Stimulated activated CD4-positive, alpha-beta T cell treated with anti-CD3 and anti-CD28 coated beads, Interleukin-4, amount 100 ng/mL, for 48 hours (primary cell): ENCODE measurements at regions not wholly inside any gene's neighbourhood (a gene's known extent, or its start where the extent isn't known, plus 50 kb on each side); places are given as distances from the start of the nearest gene placed in this dataset.
"Not testable (repeated sequence)": the region's sequence is repeated elsewhere in the genome, so short reads cannot be mapped to it uniquely, and the experiment has no call there.

Experiments
- DNase-seq, 2 donors: peaks; one replicate each; pipeline ENCODE4 v3.0.0-alpha.2; 2020; ENCODE audit warnings: low read depth in 2 of 2

DNA sequence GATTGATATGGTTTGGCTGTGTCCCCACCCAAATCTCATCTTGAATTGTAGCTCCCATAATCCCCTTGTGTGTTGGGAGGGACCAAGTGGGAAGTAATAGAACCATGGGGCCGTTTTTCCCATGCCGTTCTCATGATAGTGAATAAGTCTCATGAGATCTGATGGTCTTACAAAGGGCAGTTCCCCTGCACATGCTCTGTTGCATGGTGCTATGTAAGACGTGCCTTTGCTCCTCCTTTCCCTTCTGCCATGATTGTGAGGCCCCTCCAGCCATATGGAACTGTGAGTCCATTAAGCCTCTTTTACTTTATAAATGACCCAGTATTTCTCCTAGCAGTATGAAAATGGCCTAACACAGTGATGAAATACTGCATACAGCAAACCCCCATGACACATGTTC, 84.8 kb upstream of the SELENOP start:
- no peak for DNase-seq

DNA sequence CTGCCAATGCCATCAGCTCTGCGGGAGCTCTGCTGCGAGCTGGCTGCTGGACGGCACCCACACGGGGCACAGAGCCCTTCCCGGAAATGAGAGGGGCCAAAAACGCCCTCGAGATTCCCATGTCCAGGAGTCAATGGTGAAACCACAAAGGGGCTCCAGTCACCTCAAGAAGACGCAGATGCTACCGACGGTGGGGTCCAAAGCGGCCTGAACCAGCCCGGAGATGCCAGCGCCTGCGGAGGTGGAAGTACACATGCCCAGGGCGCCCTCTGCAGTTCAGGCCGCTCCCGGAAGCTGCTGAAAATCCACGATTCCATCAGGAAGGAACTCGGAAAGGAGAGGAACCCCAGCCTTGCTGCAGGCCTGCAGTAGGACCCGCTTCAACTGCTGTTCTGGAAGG, 82.4 kb upstream of the SELENOP start:
- no peak for DNase-seq

DNA sequence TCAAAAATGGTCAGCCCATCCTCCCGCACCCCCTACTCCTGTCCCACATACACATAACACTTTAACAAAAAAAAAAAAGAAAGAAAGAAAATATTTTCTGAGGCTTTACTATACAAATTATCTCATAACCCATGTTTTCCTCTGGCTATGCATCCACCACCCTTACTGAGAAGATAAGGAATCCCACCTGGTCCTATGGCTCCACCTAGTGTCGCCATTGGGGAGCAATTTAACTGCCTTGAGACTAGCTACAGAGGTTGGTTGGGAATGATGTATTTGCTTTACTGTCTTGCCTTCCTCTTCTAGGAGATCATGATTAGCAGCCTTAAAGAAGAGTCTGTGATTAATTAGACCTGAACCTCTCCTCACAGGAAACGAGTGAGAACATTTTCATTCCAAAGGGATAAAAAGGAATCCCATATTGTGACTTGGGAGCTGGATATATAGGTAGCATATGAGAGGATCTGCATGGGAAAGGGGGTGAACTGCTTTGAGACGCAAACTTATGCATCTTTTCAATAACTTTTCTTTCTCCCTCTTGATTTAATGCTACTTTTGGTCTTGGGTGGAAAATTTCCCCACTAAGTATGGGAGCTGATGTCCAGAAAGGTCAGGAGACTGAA, 77.7 kb upstream of the SELENOP start:
- DNase-seq: peak; percentile 54 to 62

DNA sequence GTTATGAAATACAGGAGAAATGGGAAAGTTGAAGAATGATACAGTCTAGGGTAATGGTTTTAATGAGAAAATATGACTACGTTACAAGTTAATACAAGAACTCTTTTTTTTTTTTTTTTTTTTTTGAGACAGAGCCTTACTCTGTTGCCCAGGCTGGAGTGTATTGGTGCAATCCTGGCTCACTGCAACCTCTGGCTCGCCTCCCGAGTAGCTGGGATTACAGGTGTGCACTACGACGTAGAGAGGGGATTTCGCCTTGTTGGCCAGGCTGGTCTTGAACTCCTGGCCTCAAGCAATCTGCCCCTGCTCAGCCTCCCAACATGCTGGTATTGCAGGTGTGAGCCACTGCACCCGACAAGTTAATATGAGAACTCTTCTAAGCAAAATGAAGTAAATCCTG, 77.1 kb upstream of the SELENOP start:
- no peak for DNase-seq

DNA sequence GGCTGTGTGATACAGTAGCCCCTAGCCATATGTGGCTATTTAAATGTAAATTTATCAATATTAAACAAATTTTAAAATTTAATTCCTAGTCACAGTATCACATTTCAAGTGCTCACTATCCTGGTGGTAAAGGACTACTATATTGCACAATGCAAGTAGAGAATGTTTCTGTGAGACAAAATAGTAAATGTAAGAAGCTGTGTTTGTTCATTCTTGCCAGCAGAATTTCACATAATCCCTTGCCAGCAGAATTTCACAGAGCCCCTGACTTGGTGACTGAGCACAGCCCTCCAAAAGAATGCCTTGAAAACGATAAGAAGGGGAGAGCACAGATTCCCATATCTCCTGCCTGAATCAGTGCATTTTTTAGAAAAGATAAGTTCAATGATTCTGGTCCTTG, 75.9 kb upstream of the SELENOP start:
- DNase-seq: no peak

DNA sequence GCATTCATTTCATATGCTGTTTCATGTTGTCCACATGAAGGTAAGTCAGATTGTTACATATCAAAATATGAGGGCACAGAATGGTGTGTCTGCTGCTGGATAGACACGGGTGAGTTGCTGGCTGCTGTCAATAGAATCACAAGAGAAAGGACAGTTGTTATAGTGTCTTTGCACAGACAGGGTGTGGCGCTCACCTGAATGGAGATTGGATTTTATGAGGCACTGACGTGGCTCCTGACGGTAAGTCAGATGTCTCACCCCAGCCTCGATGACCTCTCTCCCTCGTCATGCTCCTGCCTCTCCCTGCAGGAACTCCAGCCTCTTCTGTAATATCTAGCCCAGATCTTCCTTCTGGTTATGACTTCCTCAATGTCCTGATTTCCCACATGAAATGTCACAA, 75.4 kb upstream of the SELENOP start:
- DNase-seq: no peak

DNA sequence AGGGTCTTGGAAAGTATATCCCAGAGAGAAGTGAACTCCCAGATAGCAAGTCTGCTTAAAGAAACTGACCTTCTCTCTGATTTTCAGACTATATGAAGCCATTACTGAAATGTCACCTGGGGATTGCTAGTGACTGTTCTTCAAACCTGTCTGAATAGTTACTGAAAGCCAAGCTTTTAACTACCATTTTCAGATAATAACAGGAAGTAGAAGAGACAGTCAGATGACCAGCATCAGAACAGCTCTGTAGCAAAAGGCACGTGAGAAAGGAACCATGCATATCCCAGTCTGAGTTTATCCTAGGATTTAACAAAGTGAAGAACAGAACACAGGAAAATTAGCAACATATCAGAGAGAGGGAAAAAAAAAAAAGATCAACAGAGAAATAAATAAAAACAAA, 74.9 kb upstream of the SELENOP start:
- DNase-seq: no peak

DNA sequence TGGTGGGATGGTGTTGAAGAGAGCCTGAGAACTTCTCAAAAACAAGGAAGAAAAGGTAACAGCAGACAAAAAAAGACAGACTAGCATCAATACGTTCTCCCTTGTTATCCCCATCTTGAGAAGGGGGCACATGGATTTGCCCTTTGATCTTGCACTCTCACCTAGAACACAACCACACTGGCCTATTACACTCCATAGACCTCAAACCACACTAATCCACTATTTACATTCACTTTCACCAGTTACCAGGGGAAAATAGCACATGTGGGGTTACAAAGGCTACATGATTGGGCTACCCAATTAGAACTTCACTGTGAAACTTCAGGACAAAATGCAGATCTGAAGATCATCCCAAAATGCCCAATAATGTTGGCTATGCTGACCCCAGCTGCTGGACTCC, 72.6 kb upstream of the SELENOP start:
- no peak for DNase-seq

DNA sequence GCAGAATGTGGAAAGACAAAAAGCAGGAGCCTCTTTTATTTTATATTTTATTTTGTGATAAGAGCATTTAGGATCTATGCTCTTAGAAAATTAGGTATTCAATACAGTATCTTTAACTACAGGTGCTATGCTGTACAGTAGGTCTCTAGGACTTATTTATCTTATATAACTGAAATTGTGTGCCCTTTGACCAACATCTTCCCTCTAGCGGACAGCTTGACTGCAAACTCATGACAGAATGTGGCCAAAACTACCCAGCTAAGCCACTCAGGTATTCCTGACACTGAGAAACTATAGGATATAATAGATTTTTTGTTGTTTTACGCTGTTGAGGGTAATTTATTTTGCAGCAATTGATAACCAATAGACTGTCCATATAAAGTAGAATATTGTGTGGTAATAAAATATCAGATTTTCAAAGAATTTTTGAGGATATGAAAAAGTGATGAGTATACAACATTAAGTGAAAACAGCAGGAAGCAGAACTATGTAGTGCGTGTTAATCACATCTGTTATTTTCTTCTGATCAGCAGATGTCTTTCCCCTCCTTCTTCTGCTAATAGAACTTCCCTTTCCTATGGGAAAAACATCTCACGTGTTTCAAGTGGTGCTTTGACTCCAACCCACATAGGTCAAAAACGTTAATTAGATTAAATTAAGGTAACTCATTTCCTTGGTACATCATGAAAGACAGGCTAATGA, 69.9 kb upstream of the SELENOP start:
- DNase-seq: no peak

DNA sequence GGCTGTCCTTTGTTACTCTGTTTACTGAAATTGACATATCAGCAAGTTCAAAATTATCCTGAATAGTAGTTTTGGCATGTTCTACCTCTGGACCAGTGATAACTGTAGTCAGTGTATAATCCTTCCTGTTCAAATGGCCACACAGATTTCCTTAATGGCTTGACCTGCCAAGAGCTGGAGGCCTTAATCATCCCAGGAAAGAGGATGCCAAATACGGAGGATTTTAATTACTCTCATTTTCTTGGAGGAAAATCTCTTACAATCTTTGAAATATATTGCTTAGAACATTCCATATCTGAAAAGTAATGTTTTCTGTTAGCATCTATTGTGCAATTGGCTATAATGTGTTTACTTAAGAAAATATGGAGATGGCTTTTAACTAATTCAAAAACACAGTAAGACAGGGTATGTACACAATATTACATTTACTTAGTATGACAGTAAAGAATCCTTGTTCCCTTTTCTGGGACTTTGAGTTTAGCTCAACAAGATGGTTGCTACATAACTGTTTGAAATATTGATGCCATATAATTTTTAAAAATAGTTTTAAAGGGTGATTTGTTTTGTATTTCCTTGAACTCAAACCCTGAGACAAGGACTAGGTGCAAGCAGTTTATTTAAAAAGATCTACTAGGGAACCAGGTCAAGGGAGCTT, 68.9 kb upstream of the SELENOP start:
- DNase-seq: no peak

DNA sequence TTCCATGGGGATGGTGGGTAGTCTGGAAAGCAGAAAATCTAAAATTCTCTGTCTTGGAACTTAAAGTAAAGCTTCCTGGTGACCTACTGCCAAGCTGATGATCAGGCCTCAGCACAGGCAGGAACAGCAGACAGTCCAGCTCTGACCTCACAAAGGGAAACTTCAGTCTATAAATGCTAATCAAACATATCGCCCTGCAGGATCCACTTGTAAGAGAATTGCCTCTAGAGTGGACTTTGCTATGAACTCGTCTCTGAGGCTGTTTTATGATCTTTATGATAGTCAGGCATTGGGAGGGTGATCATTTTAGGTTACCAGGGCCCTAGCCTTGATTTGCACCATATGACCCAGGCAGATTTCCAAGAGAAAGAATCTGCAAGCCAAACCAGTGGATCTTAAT, 67.6 kb upstream of the SELENOP start:
- no peak for DNase-seq

DNA sequence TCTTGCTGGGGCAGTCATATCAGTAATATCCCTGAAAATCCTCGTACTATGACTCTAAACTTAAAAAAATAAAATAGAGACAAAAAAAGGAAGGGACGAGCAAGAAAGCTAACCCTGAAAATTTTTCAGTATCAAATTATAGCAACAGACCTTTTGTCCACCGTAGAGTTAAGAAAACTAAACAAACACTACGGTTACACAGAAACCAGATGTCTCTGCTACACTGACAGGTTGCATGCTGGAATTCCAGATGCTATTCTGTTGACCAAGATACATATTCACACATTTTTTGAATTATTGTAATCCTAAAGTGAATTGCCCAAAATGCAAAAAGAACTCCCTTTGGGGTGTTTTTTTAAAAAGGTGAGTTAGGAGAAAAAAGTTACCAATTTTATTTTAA, 66.9 kb upstream of the SELENOP start:
- no peak for DNase-seq

DNA sequence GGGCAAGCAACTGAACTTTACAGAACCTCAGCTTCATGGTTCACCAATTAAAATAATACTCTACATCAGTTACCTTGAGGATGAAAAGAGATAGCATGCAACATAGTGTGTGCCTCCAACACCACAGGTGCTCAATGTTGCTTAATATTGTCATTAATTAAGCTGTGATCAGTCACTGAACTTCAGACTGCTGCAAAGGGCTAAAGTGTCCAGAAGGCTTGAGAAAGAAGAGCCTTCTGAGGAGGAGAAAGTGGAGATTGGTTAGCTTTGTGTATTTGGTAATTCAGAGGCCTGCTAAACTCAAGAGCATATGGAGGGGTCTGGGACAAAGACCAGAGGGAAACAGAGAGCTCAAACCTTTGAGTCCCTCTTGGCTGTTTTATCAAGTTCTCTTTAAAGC, 66.3 kb upstream of the SELENOP start:
- DNase-seq: no peak

DNA sequence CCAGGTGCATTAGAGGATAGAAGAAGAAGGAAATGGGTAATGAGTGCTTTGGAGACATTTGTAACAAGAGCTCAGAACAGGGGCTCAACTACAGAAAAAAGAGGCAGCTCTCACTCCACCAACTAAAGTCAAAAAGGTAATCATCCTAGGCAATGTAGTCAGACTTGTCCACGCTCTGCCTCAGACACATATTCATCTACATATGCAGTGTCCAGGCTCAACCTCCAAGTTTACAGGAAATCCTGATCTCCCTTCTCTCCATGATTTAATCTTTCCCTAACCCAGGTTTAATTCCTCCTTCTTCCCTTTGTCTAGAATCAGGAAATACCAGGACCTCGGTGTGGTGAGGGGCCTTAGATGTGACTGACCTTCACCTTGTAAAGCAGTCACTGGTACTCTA, 65.7 kb upstream of the SELENOP start:
- DNase-seq: no peak

DNA sequence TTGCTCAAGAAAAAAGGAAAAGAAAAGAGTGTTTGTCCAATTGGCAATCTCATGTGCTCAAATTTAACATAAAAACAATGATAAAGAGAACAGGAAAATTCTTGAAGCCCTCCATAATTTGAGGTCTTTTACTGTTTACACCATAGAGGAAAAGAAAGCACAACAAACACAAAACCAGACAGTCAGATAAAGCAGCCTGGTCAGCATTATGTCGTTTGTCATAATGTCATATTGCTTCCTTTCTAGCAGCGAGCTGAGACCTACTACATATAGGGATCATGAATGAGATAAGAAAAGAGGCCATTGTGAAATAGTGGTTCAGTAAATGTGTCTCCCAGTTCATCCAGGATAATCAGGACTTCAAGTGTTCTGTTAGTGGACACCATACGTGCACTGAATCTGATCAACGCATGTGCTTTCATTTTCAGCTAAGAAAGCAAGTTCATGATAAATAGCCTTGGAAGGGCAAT, 64.7 kb upstream of the SELENOP start:
- DNase-seq: no peak

DNA sequence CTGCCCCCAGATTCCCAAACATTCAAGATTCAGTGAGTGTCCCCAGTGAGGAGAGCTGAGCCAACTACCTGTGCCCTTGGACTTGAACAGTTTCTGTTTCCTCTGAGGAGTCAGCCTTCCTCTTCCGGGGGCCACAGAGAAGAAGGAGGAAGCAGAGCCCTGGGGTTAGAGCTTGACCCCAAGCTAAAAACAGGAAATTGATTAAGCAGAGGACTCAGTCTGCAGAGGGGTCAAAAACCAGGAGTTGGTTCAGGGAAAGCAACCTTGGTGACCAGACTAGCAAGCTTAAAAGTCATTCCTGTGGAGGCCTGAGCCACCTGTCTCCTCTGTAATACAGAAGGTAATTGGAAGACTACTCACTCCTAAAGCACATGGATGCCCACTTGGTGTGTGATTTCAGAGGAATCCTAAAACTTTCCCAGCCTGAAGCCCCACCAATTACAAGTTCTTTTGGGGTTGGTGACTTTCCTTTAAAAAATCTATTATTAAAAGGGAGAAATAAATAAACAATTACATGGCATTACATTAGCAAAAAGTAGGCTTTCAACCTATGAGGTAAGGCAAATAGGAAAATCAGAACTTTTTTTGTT, 64.2 kb upstream of the SELENOP start:
- no peak for DNase-seq

DNA sequence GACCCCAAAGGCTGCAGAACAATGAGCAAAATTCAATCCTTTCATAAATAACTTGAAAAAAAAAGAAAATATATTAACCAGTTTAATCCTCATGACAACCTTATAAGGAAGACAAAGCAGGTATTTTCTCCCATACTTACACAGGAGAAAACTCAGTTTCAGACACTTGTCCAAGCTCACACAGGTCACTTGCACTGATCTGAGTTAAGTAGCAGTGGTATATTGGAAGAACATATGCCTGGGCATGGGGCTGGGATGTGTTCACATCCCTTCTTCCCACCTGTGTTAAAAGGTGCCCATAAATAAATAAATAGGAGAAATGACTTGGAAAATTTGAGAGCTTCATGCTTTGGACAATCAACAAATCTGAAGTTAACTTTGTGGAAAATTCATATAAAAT, 63.5 kb upstream of the SELENOP start:
- DNase-seq: no peak

DNA sequence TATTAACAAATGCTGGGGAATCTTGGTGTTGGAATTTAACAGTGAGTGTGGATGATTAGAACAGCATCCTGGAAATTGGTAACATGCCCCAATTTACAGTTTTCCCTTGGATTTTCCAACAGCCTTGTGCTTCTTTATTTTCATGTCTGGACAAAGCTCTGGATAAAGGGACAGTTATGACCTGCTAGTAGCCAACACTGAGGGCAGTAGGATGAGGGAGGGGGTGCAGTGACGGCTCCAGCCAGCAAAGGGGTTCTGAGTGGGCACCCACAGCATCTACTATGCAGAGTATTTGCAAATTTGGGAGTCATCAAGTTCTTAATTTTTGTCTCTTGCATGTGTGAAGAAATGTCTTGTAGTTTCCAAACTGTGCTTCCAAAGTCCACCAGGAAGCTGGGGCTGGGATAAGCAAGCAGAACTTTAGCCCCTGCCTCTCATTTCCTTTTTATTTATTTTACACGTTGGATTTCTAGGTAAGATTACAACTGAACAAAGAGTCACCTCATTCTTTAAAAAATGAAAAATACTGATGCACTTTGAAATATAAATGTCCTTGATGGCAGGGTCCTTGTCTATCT, 63.0 kb upstream of the SELENOP start:
- no peak for DNase-seq

DNA sequence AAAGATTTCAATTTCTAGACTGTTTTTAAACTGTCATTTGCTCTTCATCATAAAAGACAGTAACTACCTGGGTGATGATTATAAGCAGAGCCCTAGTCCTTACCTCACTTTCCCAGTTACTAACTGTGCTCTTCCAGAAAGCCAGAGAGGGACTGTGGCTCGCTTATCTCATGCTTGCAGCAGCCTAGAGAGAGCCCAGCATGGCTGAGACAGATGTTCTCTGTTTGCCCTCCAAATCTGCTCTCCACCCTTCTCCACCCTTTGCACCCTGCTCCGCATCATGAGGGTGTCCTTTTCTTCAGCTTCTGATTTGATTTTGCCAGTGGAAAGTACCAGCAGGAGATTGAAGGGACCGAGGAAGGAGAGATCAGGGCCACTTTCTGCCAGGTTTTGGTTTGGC, 61.2 kb upstream of the SELENOP start:
- no peak for DNase-seq

DNA sequence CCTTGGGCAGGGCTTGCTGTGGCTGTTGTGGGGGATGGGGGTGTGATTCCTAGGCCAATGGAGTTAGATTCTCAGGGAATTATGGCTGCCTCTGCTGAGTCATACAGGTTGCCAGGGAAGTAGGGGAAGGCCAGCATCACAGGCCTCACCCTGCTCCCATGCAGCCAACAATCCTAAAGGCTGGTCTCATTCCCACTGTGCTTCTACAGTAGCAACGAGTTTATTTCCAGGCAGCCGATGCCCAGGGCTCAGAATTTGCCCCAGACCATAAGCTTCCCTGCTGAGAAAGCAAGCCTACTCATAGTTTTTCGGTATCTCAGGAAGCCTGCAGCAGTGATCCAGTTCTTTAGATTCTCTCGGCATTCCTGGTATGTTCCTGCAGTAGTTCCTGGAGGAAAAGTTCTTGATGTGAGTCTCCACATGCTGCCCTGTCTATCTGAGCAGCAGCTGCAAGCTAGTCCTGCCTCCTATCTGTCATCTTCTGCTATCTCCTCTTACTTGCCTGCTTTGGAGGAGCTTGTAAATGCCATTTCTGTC, 59.3 kb upstream of the SELENOP start:
- DNase-seq: no peak

DNA sequence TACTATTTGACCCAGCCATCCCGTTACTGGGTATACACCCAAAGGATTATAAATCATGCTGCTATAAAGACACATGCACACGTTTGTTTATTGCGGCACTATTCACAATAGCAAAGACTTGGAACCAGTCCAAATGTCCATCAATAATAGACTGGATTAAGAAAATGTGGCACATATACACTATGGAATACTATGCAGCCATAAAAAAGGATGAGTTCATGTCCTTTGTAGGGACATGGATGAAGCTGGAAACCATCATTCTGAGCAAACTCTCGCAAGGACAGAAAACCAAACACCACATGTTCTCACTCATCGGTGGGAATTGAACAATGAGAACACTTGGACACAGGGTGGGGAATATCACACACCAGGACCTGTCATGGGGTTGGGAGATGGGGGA, 56.7 kb upstream of the SELENOP start:
- DNase-seq: not testable (repeated sequence)

DNA sequence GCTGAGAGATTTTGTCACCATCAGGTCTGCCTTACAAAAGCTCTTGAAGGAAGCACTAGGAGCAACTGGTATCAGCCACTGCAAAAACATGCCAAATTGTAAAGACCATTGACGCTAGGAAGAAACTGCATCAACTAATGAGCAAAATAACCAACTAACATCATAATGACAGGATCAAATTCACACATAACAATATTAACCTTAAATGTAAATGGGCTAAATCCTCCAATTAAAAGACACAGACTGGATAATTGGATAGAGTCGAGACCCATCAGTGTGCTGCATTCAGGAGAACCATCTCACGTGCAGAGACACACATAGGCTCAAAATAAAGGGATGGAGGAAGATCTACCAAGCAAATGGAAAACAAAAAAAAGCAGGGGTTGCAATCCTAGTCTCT, 53.1 kb upstream of the SELENOP start:
- not testable (repeated sequence) for DNase-seq
